Stomach (tissue), 4 donors: ENCODE measurements at regions not wholly inside any gene's neighbourhood (a gene's known extent, or its start where the extent isn't known, plus 50 kb on each side); places are given as distances from the start of the nearest gene placed in this dataset.

Experiments used
- POLR2A ChIP-seq, 4 donors: fragments of 450-650 bp; IDR thresholded peaks; one replicate each; pipeline ENCODE4 v1.6.1; 2016; ENCODE audit warnings: antibody characterized with exemption in 4 of 4, control low read depth in 2 of 4, mild to moderate bottlenecking in 1 of 4, moderate library complexity in 1 of 4
- TF ChIP-seq, protein P1 (sequence below), 7 experiments: fragments of 450-650 bp in 4 of 7; fragments of 200-600 bp in 3 of 7; sonication (generic) in 3 of 7; IDR thresholded peaks; one replicate each; pipeline ENCODE4 v1.5.1; 2016 to 2019; ENCODE audit warnings: antibody characterized with exemption in 7 of 7, control low read depth in 2 of 7, mild to moderate bottlenecking in 1 of 7

GRCh38 chr13:74452881-74453280 is 318.7 kb upstream of the KLF12 start:
- TF ChIP-seq, protein P1, sequence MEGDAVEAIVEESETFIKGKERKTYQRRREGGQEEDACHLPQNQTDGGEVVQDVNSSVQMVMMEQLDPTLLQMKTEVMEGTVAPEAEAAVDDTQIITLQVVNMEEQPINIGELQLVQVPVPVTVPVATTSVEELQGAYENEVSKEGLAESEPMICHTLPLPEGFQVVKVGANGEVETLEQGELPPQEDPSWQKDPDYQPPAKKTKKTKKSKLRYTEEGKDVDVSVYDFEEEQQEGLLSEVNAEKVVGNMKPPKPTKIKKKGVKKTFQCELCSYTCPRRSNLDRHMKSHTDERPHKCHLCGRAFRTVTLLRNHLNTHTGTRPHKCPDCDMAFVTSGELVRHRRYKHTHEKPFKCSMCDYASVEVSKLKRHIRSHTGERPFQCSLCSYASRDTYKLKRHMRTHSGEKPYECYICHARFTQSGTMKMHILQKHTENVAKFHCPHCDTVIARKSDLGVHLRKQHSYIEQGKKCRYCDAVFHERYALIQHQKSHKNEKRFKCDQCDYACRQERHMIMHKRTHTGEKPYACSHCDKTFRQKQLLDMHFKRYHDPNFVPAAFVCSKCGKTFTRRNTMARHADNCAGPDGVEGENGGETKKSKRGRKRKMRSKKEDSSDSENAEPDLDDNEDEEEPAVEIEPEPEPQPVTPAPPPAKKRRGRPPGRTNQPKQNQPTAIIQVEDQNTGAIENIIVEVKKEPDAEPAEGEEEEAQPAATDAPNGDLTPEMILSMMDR (IDR thresholded peaks at IDR 0.05) = no peak
- TF ChIP-seq POLR2A (IDR thresholded peaks at IDR 0.05) = no peak
